Endometrial microvascular endothelial cells (primary cell): ENCODE measurements at regions not wholly inside any gene's neighbourhood (a gene's known extent, or its start where the extent isn't known, plus 50 kb on each side); places are given as distances from the start of the nearest gene placed in this dataset.
"Not testable (repeated sequence)": the region's sequence is repeated elsewhere in the genome, so short reads cannot be mapped to it uniquely, and the experiment has no call there.

ENCODE experiments used
- in situ Hi-C: cut with HindIII; loops from 2 replicates; pipeline ENCODE4 v1.10.0; 2017; ENCODE audit warnings: low sequenced_read_pairs, low pct_unique_long_range_greater_than_20kb; ENCODE audit errors: inconsistent ontology term

DNA sequence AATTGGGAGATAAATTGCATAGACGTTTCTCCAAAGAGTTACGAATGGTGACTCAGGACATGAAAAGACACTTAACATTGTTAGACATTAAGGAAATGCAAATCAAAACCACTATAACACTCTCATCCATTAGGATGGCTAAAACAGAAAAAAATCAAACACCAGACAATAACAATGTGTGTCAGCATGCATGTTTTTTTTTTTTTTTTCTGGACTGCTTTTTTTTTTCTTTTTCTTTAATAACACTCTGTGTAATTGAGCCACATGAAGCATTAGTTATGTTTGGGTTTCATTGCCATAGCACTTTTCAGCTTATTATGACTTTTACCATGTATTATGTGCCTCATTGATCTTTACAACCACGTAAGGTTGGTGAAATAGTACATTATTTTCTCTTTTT, 95.0 kb downstream of the NFKBIZ start:
- in situ Hi-C loops: no loop called here

DNA sequence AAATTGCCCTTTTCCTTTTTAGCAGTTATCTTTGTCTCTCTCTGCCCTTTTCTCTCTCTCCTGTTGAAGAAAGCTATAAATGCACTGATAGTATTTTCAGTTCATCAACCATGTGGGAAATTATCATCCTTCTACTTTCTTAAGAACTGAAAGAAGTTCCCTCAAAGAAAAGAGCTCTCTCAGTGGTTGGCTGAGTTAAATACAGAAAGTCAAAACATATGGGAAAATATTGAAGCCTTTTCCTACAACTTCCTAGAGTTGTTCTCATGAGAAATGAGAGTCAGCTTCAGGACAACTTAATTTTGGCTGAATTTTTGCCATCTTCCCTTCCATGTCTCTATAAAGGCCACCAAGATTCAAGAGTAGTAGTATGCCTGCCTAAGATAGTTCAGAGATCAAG, 96.7 kb downstream of the NFKBIZ start:
- in situ Hi-C loops: no loop called here

DNA sequence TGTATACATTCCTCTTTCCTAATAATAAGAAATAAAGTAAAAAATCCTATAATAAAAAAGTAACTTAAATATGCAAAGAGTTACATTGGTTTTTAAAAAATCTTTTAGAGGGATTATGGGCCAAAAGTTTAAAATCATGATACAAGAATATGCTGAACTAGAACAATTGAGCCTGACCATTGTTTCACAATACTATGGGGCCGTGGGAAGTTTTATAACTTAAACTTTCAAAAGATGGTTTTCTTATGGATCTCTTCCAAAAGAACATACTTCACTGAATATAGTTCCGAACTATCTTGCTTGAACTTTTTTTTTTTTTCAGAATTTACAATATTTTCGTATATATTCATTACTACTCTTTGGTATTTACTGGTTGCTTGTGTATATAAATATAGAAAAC, 97.6 kb downstream of the NFKBIZ start:
- in situ Hi-C loops: no loop called here

DNA sequence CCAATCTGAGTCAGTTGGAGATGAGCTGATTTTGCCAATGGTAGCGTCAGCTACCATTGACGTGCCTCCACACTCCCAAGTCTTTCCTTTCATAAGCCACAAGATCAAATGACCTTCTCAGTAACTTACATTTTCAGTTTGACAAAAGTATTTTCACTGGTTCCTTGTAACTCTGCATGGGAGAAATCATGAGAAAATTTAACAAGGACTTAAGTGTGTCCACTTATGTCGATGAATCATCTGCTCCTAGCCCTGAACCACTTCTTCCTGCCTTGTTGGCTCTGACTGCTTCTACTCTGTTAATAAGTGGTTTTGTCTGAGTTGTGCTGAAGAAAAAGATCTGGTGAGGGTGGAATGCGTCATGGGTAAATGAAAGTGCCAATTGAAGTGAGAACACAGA, 101.2 kb downstream of the NFKBIZ start:
- in situ Hi-C loops: no loop called here

DNA sequence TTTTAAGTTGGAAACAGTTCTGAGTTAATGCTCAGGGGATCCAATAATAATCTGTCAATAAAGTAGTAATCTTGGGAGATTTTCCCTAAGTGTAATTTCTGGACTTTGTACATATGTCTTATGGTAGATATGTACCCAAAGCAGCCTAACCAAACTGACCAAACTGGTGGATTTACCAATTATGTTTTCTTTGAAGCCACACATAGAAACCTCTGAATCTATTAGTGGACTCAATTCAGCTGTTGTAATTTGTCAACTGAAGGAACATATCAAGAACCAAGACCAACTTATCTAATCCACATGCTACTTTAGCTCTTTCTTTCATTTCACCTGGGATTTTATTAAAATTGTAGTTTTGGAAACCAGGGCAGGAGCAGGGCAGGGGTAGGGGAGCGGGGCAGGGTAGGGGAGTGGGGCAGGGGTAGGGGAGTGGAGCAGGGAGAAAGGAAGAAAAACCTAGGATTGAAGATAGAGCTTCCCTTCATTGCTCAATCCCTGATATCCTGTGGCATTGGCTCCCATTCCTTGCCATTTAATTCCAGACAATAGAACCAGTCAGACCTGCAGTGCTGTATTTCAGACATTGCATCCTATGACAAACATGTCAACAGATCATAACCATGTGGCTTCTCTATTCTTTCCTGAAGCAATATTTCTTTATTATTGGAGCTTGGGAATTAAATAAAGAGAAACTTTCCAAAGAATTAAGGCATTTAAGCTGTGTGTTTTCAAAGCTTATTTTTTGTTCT, 101.8 kb downstream of the NFKBIZ start:
- in situ Hi-C loops: no loop called here

DNA sequence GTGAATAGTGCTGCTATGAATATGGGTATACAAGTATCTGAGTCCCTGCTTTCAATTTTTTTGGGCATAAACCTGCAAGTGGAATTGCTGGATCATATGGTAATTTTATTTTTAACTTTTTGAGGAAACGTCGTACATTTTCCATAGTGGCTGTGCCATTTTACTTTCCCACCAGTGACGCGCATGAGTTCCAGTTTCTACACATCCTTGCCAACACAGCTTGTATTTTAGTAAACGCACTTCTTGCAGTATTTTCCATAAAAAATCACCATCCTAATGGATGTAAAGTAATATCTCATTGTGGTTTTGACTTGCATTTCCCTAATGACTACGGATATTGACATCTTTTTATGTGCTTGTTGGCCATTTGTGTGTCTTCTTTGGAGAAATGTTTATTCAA, 105.0 kb downstream of the NFKBIZ start:
- in situ Hi-C loops: no loop called here

DNA sequence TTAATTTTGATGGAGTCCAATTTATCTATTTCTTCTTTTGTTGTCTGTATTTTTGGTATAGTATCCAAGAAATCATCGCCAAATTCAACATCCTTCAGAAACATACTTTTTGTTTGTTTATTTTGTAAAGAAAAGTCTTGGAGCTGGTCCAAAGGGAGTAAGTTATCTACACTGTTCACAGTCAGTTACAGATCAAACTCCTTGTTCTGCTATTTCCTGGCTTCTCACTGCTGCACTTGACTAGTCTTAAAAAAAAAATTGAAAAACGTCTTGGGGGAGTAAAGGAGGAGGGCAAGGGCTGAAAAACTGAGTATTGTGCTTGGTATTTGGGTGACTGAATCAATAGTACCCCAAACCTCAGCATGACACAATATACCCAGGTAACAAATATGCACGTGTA, 105.6 kb downstream of the NFKBIZ start:
- in situ Hi-C loops: no loop called here

DNA sequence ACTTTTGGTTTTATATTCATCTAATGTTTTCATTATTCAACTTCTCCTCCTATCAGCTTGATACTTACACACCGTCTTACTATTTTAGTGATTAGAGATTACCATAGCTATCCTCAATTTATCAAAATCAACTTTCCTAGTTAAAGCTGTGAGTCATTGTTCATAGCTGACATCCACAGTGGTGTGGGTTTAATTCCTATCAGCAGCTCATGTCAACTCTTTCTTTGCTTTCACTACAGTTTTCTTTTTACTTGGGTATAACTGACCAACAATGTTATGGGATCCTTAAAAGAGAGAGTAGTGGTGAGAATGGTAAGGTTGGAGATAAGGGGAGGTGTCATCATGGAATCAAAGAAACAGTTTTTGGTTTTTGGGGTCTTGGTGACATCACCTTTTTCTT, 112.7 kb downstream of the NFKBIZ start:
- in situ Hi-C loops: no loop called here

DNA sequence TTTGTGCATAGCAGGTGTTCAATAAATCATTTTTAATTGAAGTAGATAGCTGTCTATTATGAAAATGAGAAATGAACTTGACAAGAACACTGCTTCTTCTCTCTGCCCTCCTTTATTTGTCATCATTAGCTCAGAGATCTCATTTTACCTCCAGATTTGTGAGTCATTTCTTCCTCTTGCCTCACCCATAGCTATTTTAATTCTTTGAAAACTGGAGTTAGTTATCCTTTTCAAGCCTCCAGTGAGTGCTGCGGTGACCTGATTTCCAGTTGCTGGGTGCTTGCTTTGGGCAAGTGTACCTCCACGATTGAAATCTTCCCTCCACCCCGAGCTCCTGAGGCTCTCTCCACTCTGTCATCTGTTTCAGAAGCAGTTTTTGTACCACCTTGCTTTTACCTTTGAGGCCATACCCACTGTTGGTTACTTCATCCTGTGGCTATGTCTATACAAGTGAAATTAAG, 114.6 kb downstream of the NFKBIZ start:
- in situ Hi-C loops: no loop called here

DNA sequence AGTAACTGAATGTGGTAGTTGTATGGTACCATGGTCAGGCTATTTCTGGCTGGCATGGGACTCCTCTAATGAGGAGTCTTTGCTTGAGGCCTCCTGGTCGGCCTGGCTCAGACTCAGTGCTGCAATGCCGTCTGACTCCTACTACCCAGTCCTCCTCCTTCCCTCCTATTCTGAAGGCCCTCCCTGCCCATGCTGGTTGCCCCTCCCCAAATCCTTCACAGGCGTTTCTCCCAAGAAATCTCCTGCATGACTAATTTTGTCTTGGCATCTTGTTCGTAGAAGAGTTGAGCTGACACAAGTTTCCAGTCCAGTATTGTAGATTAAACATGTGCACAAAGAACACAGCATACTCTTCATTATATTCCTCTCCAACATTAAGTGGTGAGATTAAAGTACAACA, 115.5 kb downstream of the NFKBIZ start:
- in situ Hi-C loops: no loop called here

DNA sequence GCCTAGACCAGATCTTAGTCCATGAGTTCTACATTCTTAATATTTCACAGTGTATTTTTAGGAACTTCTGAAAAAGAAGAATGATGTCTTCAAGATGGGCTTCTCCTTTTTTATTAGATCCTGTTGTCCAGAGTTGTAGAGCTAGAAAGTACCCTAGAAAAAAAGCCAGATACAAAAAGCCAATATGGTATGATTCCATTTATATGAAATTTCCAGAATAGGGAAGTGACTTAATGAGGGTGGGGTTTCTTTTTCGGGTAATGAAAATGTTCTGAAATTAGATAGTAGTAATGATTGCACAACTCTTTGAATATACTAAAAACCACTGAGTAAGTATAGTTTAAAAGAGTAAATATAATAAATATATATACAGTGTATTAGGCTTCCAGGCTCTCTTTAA, 116.9 kb downstream of the NFKBIZ start:
- in situ Hi-C loops: no loop called here

DNA sequence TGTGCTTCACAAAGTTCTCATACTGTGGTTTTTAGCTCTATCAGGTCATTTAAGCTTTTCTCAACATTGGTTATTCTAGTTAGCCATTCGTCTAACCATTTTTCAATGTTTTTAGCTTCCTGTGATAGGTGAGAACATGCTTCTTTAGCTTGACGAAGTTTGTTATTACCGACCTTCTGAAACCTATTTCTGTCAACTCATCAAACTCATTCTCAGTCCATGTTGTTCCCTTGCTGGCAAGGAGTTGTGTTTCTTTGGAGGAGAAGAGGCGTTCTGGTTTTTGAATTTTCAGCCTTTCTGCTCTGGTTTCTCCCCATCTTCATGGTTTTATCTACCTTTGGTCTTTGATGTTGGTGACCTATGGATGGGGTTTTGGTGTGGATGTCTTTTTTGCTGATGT, 120.9 kb downstream of the NFKBIZ start:
- in situ Hi-C loops: no loop called here

DNA sequence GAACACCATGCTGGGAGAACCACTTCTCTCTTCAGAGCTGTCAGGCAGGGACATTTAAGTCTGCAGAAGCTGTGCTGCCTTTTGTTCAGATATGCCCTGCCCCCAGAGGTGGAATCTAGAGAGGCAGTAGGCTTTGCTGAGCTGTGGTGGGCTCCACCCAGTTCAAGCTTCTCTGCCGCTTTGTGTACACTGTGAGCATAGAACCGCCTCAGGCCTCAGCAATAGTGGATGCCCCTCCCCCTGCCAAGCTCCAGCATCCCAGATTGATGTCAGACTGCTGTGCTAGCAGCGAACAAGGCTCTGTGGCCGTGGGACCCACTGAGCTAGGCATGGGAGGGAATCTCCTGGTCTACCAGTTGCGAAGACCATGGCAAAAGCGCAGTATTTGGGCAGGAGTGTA, 121.6 kb downstream of the NFKBIZ start:
- in situ Hi-C loops: no loop called here

DNA sequence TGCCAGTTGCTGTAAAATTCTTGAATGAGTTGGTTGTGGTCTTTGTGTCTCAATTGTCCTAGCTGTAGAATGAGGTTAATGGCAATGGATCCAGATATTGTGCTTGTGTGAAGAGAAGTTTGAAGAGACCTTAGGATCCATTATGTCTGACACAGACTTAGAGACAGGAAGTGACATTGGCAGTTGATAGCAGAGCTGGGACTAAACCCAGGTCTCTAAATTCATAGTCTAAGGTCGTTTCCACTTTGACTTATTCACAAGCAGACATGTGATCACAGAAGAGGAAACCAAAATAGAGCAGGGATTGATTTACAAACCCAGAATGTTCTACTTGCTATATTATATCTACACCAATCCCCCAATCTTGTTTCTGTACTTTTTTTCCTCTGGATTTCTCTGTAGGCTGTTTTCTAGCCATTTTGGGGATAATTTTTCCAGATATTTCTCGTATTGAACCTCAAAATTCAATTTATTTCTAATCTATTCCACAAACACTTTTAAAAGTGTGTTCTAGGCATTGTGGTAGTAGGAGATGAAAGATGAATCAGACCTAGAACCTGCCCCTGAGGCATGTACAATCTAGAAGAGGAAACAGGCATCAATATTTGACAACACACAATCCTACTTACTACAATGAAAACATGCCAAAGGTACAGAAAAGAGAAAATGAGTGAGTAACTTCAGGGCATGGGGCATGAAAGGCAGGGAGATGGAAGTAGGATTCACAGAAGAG, 123.3 kb downstream of the NFKBIZ start:
- in situ Hi-C loops: no loop called here

DNA sequence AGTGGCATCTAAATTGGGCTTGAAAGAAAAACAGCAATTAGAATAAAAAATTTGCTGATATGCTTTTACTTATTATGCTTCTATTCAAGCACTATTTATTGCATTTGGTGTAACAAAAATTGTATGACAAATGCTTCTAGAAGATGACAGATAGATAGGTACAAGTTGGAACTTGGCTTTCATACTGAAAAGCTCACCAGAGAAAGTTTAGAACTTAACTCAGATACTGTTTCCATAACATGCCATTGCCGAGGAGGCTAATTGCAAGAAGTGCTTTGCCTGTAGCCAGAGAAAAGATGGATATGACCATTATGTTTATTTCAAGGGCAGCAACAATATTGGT, 123.8 kb downstream of the NFKBIZ start:
- in situ Hi-C loops: no loop called here

DNA sequence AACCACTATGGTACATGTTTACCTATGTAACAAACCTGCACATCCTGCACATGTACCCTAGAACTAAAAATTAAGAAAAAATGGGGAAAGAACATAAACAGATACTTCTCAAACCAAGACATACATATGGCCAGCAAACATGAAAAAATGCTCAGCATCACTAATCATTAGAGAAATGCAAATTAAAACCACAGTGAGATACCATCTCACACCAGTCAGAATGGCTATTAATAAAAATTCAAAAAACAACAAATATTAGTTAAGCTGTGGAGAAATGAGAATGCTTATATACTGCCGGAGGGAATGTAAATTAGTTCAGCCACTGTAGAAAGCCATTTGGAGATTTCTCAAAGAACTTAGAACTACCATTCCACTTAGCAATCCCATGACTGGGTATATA, 126.1 kb downstream of the NFKBIZ start:
- in situ Hi-C loops: not testable (repeated sequence)

DNA sequence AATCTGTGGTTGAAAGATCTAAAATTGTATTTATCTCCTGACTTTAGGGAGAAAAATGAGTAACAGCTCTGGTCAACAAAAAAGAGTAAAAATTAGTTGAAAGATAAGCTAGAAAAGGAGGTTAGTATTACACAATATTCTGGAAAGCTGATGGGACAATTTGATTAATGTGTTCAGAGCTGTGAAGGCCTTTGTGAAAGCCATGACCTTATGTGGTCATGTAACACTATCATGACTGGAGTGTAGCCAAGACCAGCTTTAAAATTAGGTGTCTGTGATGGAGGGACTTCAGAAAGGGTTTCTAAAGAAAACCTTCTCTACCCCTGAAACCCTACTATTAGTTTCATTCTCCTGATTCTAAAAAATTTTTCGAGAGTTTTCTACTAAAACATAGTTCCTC, 127.2 kb downstream of the NFKBIZ start:
- in situ Hi-C loops: no loop called here

DNA sequence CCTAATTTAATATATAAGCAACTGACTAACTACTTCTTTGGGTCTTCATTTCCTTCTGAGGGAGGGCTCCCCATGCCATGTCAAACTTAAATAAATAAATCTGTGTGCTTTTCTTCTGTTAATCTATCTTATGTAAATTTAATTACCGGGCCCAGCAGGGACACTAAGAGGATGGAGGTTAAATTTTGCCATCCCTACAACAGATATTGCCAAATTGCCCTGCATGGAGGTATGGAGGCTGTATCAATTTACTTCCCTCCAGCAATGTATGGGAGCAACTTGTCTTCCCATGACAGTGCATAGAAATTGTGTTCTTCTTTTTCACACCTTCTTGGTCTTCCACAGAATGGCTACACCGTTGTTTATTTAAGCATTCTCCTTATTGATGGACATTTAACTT, 129.0 kb downstream of the NFKBIZ start:
- in situ Hi-C loops: no loop called here

DNA sequence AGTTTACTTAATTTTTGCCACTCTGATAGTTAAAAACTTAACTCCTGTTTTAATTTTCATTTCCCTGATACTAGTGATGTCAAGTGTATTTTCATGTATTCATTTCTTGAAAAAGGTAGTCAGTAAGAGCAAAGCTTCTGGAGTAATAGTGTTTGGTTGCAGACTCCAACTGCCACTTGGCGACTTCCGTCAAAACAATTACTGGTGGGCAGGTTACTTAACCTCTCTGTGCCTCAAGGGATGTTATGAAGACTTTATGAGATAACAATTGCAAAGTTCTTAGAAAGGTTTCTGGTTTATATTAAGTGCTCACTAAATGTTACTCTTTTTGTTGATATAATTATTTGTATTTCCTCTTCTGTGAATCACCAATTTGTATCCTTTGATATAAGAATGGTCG, 129.7 kb downstream of the NFKBIZ start:
- in situ Hi-C loops: no loop called here

DNA sequence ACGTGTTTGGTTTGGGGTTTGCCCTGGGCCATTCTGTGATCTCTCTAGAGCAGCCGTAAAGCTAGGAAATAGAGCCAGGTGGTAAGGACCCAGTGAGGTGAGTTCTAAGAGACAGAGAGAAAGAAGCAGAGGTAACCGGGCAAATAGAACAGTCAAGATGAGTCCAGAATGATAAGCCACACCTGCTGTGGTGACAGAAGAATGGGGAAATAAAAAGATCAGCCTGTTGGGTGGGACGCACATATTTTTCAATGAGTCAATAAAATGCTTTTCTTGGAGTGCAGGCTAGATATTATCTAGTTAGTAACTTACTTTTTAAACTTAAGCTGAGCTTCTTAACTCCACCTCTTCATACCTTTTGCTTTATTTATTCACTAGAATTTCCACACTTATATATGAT, 135.0 kb downstream of the NFKBIZ start:
- in situ Hi-C loops: no loop called here

DNA sequence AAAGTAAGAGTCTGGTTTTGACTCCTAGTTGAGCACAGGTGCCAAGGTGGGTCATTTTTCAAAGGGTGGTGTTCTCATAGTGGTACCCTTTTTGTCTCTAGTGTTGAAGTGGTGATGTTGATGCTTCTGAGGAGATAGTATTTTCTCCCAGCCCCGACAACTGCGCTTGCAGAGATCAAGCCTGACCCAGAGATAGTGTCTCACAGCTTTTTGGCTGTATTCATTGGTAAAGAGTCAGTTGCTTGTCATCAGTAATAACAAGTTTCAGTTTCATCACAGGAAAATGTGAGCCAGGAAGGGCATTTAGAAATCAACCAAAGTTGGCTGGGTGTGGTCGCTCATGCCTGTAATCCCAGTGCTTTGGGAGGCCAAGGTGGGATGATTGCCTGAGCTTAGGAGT, 139.3 kb downstream of the NFKBIZ start:
- in situ Hi-C loops: no loop called here
